ENCODE measurements at regions not wholly inside any gene's neighbourhood (a gene's known extent, or its start where the extent isn't known, plus 50 kb on each side); places are given as distances from the start of the nearest gene placed in this dataset.

GRCh38 chrX:112967341-112967740 lies 126.7 kb upstream of the AMOT start:
- Histone ChIP-seq H3K36me3 (ENCODE audit: control insufficient read depth, insufficient read depth, low read length) (no peaks in the 10 kb centered on the region), H3K9ac (ENCODE audit: insufficient read depth in 1 of 2, low read depth in 2 of 2, low read length in 2 of 2) (no peak overlapping the region), H3K4me3 (no peak overlapping the region), H3K9me1 (ENCODE audit: control insufficient read depth, insufficient read depth, low read length) (no peaks in the 10 kb centered on the region), H3K9me3 (replicated peaks; ENCODE audit: control insufficient read depth, insufficient read depth, low read depth, low read length) (no peaks in the 10 kb centered on the region), H3K79me2 (ENCODE audit: control insufficient read depth, insufficient read depth, low read length) (no peaks in the 10 kb centered on the region), H2AFZ (ENCODE audit: low read depth, low read length) (no peak overlapping the region), H3K27ac (ENCODE audit: extremely low read depth, low read depth, low read length) (no peak overlapping the region), H3K4me1 (replicated peaks in 1 of 2; ENCODE audit: control insufficient read depth in 2 of 2, insufficient read depth in 2 of 2, low read length in 2 of 2) (no peaks in the 10 kb centered on the region), H3K4me2 (ENCODE audit: insufficient read depth, low read length) (no peak overlapping the region), H3K27me3 (ENCODE audit: control insufficient read depth in 2 of 2, insufficient read depth in 2 of 2, low read length in 2 of 2) (no peaks in the 10 kb centered on the region), H4K20me1 (replicated peaks; ENCODE audit: control insufficient read depth, insufficient read depth, low read length) (no peaks in the 10 kb centered on the region)
- POLR2A ChIA-PET: no interaction called here
- no TSS peak for BruUV-seq (replicated peaks)
- intact Hi-C loops (cut with micrococcal nuclease): no loop called here
- CTCF ChIA-PET (ENCODE audit: low intra/inter-chr PET ratio): no interaction called here
- WGBS (ENCODE audit: insufficient coverage, low coverage, missing lambda C conversion rate): no CpG with 5 or more reads among the region's 1 CpG
- no peak for FAIRE-seq
- no peak for DNase-seq (ENCODE audit: extremely low read depth in 1 of 4, low spot score in 3 of 4)
- ATAC-seq: no peak
- in situ Hi-C loops (cut with MboI): no loop called here
- TF ChIP-seq EWSR1 (IDR thresholded peaks at IDR 0.05; ENCODE audit: borderline replicate concordance, low read depth, partially characterized antibody) (no peak), GTF3C2 (IDR thresholded peaks at IDR 0.05; ENCODE audit: borderline replicate concordance, extremely low read depth, insufficient read length) (no peak), SFPQ (IDR thresholded peaks at IDR 0.05; ENCODE audit: low read depth, low read length) (no peak), EP400 (IDR thresholded peaks at IDR 0.05) (no peak), ZNF764 (CRISPR knock-in tag; IDR thresholded peaks at IDR 0.05; ENCODE audit: low read depth) (no peak), NR2F6 (CRISPR knock-in tag; IDR thresholded peaks at IDR 0.05) (no peak), HCFC1 (IDR thresholded peaks at IDR 0.05; ENCODE audit: low read depth, low read length) (no peak), CBFA2T2 (conservative IDR thresholded peaks at IDR 0.05) (no peak), TARDBP (IDR thresholded peaks at IDR 0.05) (no peak), PKNOX1 (IDR thresholded peaks at IDR 0.05) (no peak)

Data from K562 (cell line).